Uterus (tissue), 3 donors: ENCODE measurements at regions not wholly inside any gene's neighbourhood (a gene's known extent, or its start where the extent isn't known, plus 50 kb on each side); places are given as distances from the start of the nearest gene placed in this dataset.
"Not testable (repeated sequence)": the region's sequence is repeated elsewhere in the genome, so short reads cannot be mapped to it uniquely, and the experiment has no call there.

Experiments
- DNase-seq, 2 donors: peaks; one replicate each; pipeline ENCODE4 v3.0.0-alpha.2; 2019 to 2020
- H3K27ac ChIP-seq, 2 donors: fragments of 200-600 bp; sonication (generic); 1 replicate in 1 of 2; 2 replicates in 1 of 2; pipeline ENCODE4 v1.5.1; 2016 to 2018
- H3K27me3 ChIP-seq, 2 donors: fragments of 200-600 bp; sonication (generic); one replicate each; pipeline ENCODE4 v1.5.1; 2018 to 2019; ENCODE audit warnings: control low read depth in 1 of 2
- H3K36me3 ChIP-seq, 2 donors: fragments of 200-600 bp; sonication (generic); one replicate each; pipeline ENCODE4 v1.5.1; 2019; ENCODE audit warnings: control low read depth in 1 of 2
- H3K4me1 ChIP-seq, 2 donors: fragments of 200-600 bp; sonication (generic); one replicate each; pipeline ENCODE4 v1.5.1; 2018 to 2019; ENCODE audit warnings: control low read depth in 1 of 2
- H3K4me3 ChIP-seq, 2 donors: fragments of 200-600 bp; sonication (generic); 1 replicate in 1 of 2; 2 replicates in 1 of 2; pipeline ENCODE4 v1.5.1; 2018 to 2019; ENCODE audit warnings: mild to moderate bottlenecking in 1 of 2
- H3K9me3 ChIP-seq, 2 donors: fragments of 200-600 bp; sonication (generic); one replicate each; pipeline ENCODE4 v1.5.1; 2019; ENCODE audit warnings: control low read depth in 1 of 2
- intact Hi-C: fragments of 100-400 bp; cut with DNase I; formaldehyde crosslinking; loops from one replicate; pipeline ENCODE4 v1.15.1; 2023; ENCODE audit warnings: low total_unique reads
- donor health status: DM: yes; HTN: yes; CAD: no.

DNA sequence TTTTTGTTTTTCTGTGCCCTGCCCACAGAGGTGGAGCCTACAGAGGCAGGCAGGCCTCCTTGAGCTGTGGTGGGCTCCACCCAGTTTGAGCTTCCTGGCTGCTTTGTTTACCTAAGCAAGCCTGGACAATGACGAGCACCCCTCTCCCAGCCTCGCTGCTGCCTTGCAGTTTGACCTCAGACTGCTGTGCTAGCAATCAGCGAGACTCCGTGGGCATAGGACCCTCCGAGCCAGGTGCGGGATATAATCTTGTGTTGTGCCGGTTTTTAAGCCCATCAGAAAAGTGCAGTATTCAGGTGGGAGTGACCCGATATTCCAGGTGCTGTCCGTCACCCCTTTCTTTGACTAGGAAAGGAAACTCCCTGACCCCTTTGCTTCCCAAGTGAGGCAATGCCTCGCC lies 786.1 kb downstream of the OR4C45 start:
- H3K27me3 ChIP-seq, H3K9me3 ChIP-seq, H3K36me3 ChIP-seq, H3K4me1 ChIP-seq, intact Hi-C loops, H3K4me3 ChIP-seq, H3K27ac ChIP-seq: not testable (repeated sequence)
- DNase-seq: peak in 1 of 2 donors; percentile 2
